Heart left ventricle (tissue), 16 donors: ENCODE measurements at regions not wholly inside any gene's neighbourhood (a gene's known extent, or its start where the extent isn't known, plus 50 kb on each side); places are given as distances from the start of the nearest gene placed in this dataset.

ENCODE experiments used
- ATAC-seq, 4 donors: fragments of 200-7000 bp; cut with Tn5 transposase; one replicate each; pipeline ENCODE4 v1.9.1; 2020 to 2022; ENCODE audit warnings: moderate library complexity in 4 of 4, mild to moderate bottlenecking in 3 of 4, moderate number of reproducible peaks in 1 of 4
- DNase-seq, 5 donors: peaks; one replicate each; pipeline ENCODE4 v3.0.0-alpha.2; 2020
- H3K27ac ChIP-seq, 12 donors: fragments of 200-600 bp; sonication (generic) in 4 of 12; one replicate each; pipeline versions ENCODE4 v1.5.0 to v1.8.0; 2016 to 2022; ENCODE audit warnings: mild to moderate bottlenecking in 2 of 12
- H3K27me3 ChIP-seq, 9 donors: fragments of 200-600 bp; sonication (generic) in 2 of 9; one replicate each; pipeline versions ENCODE4 v1.5.1 to v1.8.0; 2016 to 2022; ENCODE audit warnings: mild to moderate bottlenecking in 3 of 9
- H3K36me3 ChIP-seq, 9 donors: fragments of 200-600 bp; sonication (generic) in 2 of 9; one replicate each; pipeline versions ENCODE4 v1.5.0 to v1.8.0; 2018 to 2022; ENCODE audit warnings: mild to moderate bottlenecking in 2 of 9
- H3K4me1 ChIP-seq, 12 donors: fragments of 200-600 bp; sonication (generic) in 4 of 12; one replicate each; pipeline versions ENCODE4 v1.5.0 to v1.8.0; 2016 to 2022; ENCODE audit warnings: mild to moderate bottlenecking in 3 of 12
- H3K4me3 ChIP-seq, 12 donors: fragments of 200-600 bp; sonication (generic) in 4 of 12; one replicate each; pipeline versions ENCODE4 v1.5.0 to v1.8.0; 2017 to 2022; ENCODE audit warnings: mild to moderate bottlenecking in 9 of 12, moderate library complexity in 4 of 12
- H3K9me3 ChIP-seq, 12 donors: fragments of 200-600 bp; sonication (generic) in 4 of 12; one replicate each; pipeline versions ENCODE4 v1.5.0 to v1.8.0; 2016 to 2022; ENCODE audit warnings: mild to moderate bottlenecking in 1 of 12
- CTCF ChIP-seq, 12 donors: fragments of 200-600 bp; sonication (generic) in 4 of 12; IDR thresholded peaks; one replicate each; pipeline versions ENCODE4 v1.5.0 to v1.8.0; 2018 to 2022; ENCODE audit warnings: antibody characterized with exemption in 12 of 12, mild to moderate bottlenecking in 5 of 12
- POLR2A ChIP-seq, 2 donors: fragments of 450-650 bp; IDR thresholded peaks; one replicate each; pipeline ENCODE4 v1.6.1; 2017; ENCODE audit warnings: antibody characterized with exemption in 2 of 2, mild to moderate bottlenecking in 2 of 2, moderate library complexity in 2 of 2
- WGBS, 4 donors: extraction: QIAGEN DNeasy Blood & Tissue Kit in 2 of 4; methylation state at CpG; one replicate each; pipeline versions ENCODE4 v1.1.5 to v1.1.7; 2013 to 2018; 5-methylcytosine and 5-hydroxymethylcytosine counted together
- intact Hi-C, 10 donors: fragments of 100-400 bp; cut with DNase I; formaldehyde crosslinking; loops; one replicate each; pipeline versions ENCODE4 v1.11.1 to v1.14.2; 2022
- donor health status: ischemic (EF 13 %, LVEDD 7.1; RV severe dilation, severe dysfunction).
- donor health status: healthy with polysubstance abuse.
- donor health status: DM: no; HTN: yes; CAD: no.
- donor health status: DM: no; HTN: no; CAD: no.
- donor health status: ischemic (EF 25% LVEDD 6.9; RV normal size, moderate dysfunction).
- donor health status: ischemic (EF 25% LVEDD 5.7; RV mildly dilated, moderate dysfunction).
- donor health status: healthy.
- donor health status: DM: yes; HTN: yes; CAD: no.
- donor health status: ischemic (EF 35%, LVEDD 5.7; RV mildly dilated, moderate dysfunction).
- donor health status: nonischemic (EF 11% LVEDD 7.7; RV severe dilation, severe dysfunction).
- donor health status: DM: yes; HTN: yes; CAD: no.
- donor health status: PGD.
- donor health status: ischemic (EF 29% LVEDD 5.4; RV normal size, mild dysfunction).
- donor health status: nonischemic (EF 23%, LVEDD 6.1; RV moderate dilation, normal function).

- WGBS, 4 donors = 70 to 78% (median 76%) methylated on average over 3 to 4 of the region's 4 CpGs
- DNase-seq = no peak
- intact Hi-C loops = no loop called here
These were observed 154.4 kb upstream of the NPY start for GRCh38 chr7:24129597-24129996.

GRCh38 chr7:24130631-24131030 lies 153.4 kb upstream of the NPY start:
- no peak for DNase-seq
- intact Hi-C loops = no loop called here
- ATAC-seq = no peak

More at GRCh38 chr7:24129597-24129996, 154.4 kb upstream of the NPY start:
- no peak overlapping the region for H3K27ac ChIP-seq
- H3K27me3 ChIP-seq = no peaks in the 10 kb centered on the region
- ATAC-seq = no peak
- no peaks in the 10 kb centered on the region for H3K4me1 ChIP-seq
- no peaks in the 10 kb centered on the region for H3K9me3 ChIP-seq
- TF ChIP-seq CTCF (IDR thresholded peaks at IDR 0.05) (no peak), POLR2A (IDR thresholded peaks at IDR 0.05) (no peak)
- no peak overlapping the region for H3K4me3 ChIP-seq
- H3K36me3 ChIP-seq = no peaks in the 10 kb centered on the region

GRCh38 chr7:24133691-24134090 lies 150.3 kb upstream of the NPY start:
- no peaks in the 10 kb centered on the region for H3K4me1 ChIP-seq
- no peaks in the 10 kb centered on the region for H3K36me3 ChIP-seq
- H3K4me3 ChIP-seq = no peak overlapping the region
- TF ChIP-seq CTCF (IDR thresholded peaks at IDR 0.05) = no peak
- no peak for TF ChIP-seq POLR2A (IDR thresholded peaks at IDR 0.05)
- DNase-seq (no peak), ATAC-seq (no peak)
- H3K9me3 ChIP-seq = no peaks in the 10 kb centered on the region
- H3K27me3 ChIP-seq = no peaks in the 10 kb centered on the region
- H3K27ac ChIP-seq = no peak overlapping the region
- intact Hi-C loops = no loop called here
- 58 to 82% (median 72%) methylated on average over 4 of the region's 4 CpGs for WGBS, 4 donors

More at GRCh38 chr7:24130631-24131030, 153.4 kb upstream of the NPY start:
- no peak overlapping the region for H3K27ac ChIP-seq
- no peaks in the 10 kb centered on the region for H3K36me3 ChIP-seq
- no peak for TF ChIP-seq POLR2A (IDR thresholded peaks at IDR 0.05)
- H3K4me1 ChIP-seq = no peaks in the 10 kb centered on the region
- no peak overlapping the region for H3K4me3 ChIP-seq
- H3K27me3 ChIP-seq = no peaks in the 10 kb centered on the region
- no peaks in the 10 kb centered on the region for H3K9me3 ChIP-seq

GRCh38 chr7:24134535-24134934 lies 149.5 kb upstream of the NPY start:
- no peak overlapping the region for H3K4me3 ChIP-seq
- intact Hi-C loops = no loop called here
- H3K36me3 ChIP-seq = no peaks in the 10 kb centered on the region
- H3K9me3 ChIP-seq = no peaks in the 10 kb centered on the region
- TF ChIP-seq POLR2A (IDR thresholded peaks at IDR 0.05) (no peak), CTCF (IDR thresholded peaks at IDR 0.05) (no peak)
- ATAC-seq (no peak), DNase-seq (no peak)
- H3K4me1 ChIP-seq = no peaks in the 10 kb centered on the region
- H3K27me3 ChIP-seq = no peaks in the 10 kb centered on the region
- 86 to 89% (median 87%) methylated on average over 4 of the region's 4 CpGs for WGBS, 4 donors
- H3K27ac ChIP-seq = no peak overlapping the region

- Histone ChIP-seq H3K4me1 (no peaks in the 10 kb centered on the region), H3K9me3 (no peaks in the 10 kb centered on the region), H3K27ac (no peak overlapping the region), H3K36me3 (no peaks in the 10 kb centered on the region), H3K27me3 (no peaks in the 10 kb centered on the region), H3K4me3 (no peak overlapping the region)
- 68 to 80% (median 75%) methylated on average over 4 of the region's 4 CpGs for WGBS, 4 donors
- ATAC-seq (no peak), DNase-seq (no peak)
- TF ChIP-seq POLR2A (IDR thresholded peaks at IDR 0.05) (no peak), CTCF (IDR thresholded peaks at IDR 0.05) (no peak)
- intact Hi-C loops = no loop called here
These were observed 148.8 kb upstream of the NPY start for GRCh38 chr7:24135003-24135817.
